SKM-1 treated with dmso at 0.1 percent for 144 hours (cell line): ENCODE measurements at regions not wholly inside any gene's neighbourhood (a gene's known extent, or its start where the extent isn't known, plus 50 kb on each side); places are given as distances from the start of the nearest gene placed in this dataset.
"Not testable (repeated sequence)": the region's sequence is repeated elsewhere in the genome, so short reads cannot be mapped to it uniquely, and the experiment has no call there.

Experiments
- DNase-seq: peaks from one replicate; lab custom pipeline; 2025; ENCODE audit not compliant: unreplicated experiment; lab: John Stamatoyannopoulos, UW

DNA sequence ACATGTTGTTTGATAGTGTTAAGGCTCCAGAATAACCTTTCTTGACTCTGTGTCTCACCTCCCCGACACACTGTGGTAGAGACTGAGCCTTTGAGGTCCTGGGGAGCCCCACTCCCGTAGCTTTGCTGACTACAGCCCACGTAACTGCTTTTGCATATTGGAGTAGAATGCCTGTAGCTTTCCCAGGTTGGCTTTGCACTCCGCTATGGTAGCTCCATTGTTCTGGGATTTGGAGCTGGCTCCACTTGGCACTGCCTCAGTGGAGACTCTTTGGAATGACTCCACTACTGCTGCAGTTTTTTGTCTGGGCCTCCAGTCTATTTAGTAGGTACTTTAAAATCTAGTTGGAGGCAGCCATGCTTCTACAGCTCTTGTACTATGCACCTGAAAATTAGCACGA is 56.2 kb upstream of the ANXA1 start:
- no peak for DNase-seq

DNA sequence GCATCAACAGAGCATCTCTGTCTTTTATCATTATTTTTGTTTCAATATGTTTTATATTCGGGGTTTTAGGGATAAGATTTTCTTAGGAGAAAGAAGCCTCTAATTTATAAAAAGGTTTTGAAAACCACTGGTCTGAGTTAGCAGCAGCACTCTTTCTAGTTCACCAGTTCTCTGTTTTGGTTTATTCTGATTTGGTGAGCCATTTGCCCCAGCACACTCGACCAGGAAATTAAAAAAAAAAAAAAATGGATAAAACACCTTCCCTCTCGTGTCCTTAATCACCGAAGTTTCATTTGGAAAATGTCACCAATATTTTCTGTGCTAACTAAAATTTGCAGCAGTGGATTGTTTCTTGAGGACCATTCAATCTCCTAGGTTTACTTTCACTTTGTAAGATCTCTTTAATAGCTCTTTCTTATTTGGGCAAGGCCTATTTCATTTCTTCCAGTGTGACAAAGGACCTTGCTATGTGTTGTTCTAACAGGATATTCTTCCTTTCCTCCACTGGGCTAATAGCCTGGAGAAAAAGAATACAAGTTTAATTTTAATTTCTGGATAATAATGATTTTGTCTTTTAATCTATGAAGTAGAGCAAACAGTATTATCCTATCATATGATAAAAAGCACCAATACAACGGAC is 57.8 kb upstream of the ANXA1 start:
- no peak for DNase-seq

DNA sequence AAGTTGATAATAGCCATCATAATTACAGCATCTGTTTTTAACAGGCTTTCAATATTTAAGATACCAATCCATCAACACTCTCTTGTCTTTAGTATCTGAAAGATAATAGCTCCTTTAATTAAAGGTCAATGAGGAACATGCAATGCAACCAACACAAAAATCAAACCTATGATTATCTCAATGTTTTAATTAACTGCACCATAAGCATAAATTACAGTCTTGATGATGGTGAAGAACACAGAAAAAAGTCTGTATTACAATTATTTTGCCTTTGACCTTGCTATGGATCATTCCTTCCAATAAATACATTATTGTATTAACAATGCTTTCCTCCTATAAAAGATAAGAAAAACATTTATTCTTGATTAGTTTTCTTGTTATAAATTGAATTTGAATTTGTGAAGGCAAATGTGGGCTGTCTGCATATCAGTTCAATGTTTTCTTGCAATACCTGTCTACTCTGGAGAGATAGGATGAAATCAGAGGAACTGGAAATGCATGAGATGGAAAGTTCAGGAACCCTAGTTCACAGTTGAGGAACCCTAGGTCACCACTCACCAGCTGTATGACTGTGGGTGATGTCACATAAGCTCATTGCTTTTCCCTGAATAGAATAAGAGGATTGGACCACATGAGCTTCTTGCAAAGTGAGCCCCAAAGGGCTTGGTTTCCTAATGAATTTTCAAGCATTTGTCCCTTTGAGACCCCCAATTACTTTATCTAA is 58.5 kb upstream of the ANXA1 start:
- DNase-seq, result no peak

DNA sequence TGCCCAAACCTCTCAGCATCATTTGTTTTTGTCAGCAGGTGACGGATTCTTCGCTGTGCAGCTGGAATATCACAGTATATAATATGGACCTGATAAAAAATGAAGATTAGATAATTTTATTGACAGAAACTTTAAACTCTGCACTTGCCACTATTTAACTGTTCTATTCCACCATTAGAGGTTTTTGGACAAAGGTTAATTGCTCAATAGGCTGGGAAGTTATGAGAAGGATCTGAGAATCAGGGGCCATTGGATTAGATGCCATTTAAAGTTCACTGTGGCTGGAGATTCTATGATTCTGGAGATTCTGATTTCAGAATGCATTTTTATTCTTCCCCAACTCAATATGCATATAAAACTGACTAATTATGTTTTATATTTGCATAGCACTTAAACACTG is 59.8 kb upstream of the ANXA1 start:
- DNase-seq, result no peak

DNA sequence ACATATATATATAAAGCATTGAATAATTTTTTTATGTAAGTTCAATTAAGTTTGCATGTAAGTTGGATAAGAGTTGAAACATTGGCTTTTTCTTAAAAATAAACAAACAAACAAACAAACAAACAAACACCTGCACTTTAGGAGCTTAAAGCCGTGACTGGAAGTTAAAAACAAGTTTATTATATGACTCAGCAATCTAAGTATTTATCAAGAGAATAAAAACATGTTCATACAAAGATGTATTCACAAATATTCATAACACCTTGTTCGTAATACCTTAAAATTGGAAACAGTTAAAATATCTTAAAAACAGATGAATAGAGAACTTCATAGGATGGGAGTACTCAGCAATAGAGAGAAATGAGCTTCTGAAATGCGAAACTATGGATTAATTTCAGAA is 61.5 kb upstream of the ANXA1 start:
- no peak for DNase-seq

DNA sequence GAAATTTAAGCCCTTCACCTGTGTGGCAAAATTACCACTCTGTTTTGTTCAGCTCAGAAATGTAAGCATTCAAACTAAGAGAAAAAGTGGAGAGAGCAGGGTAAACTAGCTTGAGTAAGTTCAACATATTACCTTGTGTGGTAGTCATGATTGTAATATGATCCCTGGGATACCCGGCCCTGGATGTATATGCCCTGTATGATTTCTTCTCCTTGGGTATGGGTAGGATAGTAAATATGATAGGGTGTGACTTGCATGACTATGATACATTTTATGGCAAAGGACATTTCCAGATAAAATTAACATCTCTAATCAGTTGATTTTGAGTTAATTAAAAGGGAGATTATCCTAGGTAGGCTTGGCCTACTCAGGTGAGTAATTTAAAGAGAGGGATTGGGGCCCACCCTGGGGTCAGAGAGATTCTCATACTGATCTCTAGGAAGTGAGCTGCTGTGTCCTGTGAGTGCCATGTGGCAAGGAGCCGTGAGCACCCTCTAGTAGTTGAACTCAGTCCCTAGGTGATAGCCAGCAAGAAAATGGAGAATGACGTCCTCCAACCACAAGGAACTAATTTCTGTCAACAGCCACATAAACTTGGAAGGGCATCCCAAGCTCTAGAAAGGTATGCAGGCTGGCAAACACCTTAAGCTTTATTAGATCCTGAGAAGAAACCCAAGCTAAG is 62.2 kb upstream of the ANXA1 start:
- DNase-seq, result no peak

DNA sequence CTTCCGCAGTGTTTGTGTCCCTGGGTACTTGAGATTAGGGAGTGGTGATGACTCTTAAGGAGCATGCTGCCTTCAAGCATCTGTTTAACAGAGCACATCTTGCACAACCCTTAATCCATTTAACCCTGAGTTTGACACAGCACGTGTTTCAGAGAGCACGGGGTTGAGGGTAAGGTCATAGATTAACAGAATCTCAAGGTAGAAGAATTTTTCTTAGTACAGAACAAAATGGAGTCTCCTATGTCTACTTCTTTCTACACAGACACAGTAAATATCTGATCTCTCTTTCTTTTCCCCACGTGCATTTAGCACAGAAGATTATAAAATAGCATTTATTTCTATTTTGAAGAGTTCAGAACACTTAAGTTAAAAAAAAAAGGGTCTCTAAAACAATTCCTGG is 63.8 kb upstream of the ANXA1 start:
- DNase-seq, result not testable (repeated sequence)

DNA sequence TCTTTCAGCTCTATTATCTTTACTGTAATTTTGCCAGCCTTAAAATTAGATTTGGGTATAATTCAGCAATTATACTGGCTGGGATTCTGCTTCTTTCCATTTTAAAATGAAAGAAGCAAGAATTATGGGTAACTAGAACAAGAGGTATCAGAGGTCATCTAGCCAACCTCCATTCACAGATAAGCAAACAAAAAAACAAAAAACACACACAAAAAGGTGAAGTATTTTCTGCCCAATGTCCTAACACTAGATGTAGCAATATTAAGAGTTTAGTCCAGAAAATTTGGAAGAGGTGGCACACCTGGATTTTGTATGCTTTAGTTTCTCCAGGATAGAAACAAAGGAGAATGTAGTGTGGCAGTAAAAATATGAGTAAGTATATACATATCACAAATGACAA is 68.1 kb upstream of the ANXA1 start:
- no peak for DNase-seq

DNA sequence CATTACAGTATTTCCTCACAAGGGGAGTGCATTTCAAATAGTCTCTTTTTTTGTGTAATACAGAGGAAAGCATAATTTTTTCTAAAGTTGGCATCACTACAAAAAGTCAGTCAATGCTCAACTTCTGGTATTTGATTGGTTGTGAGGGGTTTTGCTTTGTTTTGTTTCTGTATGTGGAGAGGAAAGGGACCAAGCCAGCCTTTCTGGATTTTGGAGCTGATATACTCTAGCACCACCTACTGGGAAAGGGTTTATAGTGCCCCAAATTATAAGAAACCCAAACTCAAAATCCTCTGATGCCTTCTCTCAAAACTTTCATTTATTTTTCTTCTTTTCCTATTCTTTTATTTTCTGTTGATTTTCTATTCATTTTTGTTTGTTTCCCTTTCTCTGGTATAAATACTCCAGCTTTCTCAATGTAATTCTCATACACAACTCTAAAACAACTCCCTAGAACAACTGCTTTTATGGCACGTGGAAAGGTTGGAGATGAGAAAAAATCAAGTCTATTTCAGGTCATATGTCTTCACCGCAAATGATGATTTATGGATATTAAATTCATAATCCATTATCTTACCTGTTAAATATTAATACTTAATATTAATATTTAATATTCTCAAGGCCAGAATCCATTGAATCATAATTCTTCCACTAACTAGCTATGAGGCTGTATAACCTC is 69.5 kb upstream of the ANXA1 start:
- DNase-seq, result peak; percentile 1

DNA sequence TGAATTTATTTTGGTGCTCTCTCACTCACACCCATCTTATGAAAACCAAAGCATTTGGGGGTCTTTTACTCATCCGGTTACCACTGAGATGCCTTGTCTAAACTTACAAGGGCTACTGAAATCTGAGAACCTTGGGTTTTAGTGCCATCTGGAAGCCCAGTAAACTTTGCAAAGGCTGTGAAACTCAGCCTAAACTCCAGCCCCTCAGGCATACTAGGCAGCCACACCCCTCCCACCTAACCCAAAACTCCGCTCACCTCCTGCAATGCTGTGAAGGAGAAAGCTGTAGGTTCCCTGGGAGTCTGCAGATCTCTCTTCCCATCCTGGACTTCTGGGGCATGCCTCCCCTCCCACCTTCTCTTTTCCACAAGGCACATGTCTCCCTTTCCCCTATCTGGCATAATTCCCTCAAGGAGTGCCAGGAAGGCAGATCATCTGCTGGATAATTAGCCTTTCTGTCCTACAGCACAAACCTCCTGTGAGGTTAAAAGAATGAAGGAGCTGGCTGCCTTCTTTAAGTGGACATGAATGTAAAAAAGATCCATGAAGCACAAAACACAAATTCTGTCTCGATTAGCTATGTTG is 71.5 kb upstream of the ANXA1 start:
- no peak for DNase-seq

DNA sequence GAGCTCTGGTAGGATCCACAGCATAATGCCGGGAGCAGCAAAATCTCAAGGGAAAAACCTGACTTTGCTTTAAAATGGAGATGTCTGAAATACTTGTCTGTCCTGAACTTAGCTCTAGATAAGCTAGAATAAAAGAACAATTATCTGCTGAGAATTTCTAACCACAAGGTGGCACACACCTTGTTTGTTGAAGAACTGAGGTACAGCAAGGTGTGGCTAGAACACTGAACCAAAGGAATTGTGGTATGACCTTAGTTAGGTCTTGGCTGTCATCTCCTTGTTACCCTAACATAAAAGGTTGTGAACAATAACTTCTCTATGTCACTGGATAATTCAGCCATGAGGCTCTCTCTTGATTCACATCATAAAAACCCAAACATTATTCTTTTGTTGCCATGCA is 72.3 kb upstream of the ANXA1 start:
- no peak for DNase-seq

DNA sequence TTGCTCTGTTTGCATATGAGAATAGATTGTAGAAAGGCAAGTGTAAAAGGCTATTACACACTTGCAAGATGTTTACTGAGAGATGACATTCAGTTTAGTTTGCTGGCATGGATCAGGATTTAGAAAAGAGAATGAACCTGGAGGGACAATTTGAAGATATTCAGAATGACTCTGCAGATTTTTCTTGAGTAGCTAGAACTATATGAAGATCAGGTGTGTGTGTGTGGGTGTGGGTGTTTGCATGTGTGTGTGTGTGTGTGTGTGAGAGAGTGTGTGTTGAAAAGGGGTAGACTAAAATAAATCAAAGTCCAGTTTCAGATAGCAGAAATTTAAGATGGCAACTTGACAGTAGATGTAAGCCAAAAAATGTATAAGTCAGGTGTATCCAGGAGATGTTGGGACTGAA is 74.0 kb upstream of the ANXA1 start:
- no peak for DNase-seq

DNA sequence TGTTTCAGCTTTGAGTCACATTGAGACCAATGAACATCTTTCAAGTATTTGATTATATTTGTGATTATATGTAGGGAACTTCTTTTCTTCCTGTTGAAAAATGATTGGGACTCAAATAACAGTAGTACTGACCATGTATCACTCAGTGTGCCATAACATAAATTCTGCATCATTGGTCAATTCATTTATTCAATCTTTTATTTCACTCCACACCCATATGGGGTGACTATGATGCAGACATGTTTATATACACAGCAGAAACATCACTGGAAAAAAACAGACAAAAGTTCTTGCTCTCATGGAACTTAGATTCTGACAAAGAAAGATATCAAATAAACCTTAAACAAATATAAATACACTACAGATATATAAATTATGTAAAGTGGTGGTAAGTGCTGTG is 74.7 kb upstream of the ANXA1 start:
- no peak for DNase-seq

DNA sequence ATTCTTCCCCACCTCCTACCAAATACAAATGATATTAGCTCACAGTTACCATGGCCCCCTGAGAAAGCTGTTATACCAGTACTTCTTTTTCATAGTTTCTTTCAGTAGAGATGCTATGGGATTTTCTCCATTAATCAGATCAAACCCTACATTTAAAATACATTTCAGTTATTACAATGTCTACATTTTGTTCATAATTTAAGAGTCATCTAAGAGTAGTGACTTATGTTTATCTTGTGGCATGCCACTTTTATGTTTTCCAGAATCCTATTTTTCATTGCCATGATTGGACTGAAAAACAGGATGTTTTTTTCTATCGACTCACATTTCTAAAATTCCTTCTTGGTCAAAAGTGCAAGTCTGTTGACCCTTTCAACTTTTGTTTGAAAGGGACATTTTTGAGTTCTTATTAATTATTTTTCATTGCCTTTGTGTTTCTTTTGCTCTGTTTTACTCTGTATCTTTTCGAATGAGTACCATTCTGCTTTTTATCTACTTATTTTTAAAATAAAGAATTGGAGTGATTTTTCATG is 77.4 kb upstream of the ANXA1 start:
- DNase-seq, result no peak

DNA sequence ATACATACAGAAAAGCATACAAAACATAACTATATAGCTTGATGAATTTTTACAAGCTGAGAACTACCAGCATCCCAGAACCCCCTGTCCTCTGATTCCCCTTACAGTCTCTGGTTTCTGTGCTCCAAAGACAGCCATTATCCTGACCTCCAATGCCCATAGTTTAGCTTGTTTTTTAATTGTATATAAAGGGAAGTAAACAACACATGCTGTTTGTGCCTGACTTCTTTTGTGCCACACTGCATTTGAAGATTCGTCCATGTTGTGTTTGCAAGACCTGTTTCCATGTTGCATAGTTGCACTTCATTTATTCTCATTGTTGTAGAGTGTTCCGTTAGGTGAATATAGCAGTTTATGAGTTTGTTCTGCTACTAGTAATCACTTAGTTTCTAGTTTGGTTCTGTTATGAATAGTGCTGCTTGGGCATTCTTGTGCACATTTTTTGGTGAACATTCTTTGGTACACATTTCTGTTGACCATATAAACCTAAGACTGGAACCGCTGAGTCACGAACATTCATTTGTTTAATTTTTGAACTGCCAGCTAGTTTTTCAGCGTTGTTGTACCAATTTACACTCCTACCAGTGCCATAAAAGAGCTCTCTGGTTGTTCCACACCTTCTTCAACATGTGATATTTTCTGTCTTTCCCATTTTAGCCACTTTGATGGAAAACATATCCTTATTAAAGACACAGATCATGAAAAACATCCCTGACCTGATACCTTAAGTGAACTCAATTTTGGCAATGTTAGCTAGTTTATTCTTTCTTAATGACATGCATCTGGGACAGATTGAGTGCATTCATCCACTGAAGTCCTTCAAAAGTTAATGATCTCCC is 78.1 kb upstream of the ANXA1 start:
- DNase-seq, result no peak

DNA sequence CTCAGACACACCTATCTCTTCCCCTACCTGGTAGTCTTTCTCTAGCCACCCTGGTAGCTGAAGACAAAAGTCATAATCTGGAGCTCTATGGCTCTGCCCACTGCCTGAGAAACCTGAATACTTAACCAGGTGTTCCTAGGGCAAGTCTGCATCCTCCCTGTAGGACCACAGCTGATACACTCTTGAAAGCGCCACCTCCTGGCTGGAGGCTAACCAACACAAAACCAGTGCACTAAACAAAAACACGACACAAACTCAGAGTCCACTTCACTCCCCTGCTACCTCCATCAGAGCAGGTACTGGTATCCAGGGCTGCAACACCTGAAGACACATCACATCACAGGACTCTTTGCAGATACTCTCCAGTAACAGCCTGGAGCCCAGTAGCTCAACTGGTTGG is 84.6 kb upstream of the ANXA1 start:
- no peak for DNase-seq

DNA sequence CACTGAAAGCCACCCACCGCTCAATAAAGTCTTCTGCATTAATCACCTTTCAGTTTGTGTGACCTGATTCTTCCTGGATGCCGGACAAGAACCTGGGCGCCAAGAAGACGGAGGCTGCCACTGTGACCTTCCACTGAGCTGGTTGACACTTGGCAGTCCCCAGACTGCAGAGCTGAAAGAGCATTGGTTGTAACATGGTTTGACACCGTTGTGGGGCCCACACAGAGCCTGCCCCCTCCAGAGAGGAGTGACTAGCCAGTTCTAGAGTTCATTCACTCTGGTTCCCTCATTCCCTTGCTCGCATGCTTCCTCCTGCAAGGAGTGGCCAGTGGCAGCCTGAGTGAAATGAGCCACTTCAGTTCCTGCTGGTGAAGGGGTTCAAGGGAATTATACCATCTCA is 86.2 kb upstream of the ANXA1 start:
- DNase-seq, result no peak

DNA sequence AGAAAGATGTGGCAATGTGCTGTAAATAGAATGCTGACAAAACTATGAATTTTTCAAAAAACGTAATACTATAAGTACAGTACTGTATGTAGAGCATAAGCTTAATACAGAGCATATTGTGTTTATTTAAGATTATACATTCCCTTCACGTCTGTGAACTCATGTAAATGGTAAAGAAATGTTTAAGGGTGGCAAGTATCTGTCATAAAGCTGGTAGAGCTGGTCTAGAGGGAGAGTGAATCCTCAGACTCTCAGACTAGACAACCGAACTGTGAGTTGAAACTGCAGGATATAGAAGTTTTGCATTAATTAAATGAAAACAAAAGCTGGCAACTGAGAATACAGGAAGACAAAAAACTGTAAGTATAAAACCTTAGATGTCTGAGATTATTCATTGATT is 87.3 kb upstream of the ANXA1 start:
- DNase-seq, result no peak

DNA sequence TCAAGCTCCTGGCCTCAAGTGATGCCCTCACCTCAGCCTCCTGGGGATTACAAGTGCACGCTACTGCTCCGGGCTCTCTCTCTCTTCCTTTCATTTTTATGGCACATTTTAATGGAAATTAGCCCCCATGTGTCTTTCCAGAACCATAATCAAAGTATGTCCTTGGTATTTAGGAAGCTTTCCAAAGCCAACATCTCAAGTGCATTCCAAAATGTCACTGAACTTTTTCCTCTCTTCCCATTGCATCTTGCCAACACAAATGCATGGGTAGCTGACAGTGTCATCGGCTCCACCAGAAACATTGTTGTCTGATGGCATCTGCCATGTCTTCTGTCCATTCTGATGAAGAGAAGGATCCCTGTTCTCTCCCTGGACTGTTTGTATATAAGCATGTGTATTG is 90.5 kb upstream of the ANXA1 start:
- DNase-seq, result no peak

DNA sequence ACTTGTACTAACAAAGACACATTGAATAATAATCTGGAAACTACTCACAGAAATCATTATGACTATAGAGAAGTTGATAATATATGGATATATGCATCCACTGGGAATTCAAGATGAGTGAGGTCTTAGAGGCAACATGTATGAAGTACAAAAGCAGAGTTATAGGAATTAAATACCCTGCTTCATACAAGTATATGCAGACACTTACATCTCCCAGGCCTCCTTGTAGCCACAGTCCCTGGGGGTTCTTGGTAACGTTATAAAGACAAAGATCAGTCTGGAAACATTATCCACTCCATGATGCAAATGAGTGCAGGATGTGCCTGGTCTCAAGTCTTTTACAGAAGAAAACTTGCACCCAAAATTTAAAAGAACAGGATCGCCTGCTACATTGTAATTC is 92.4 kb upstream of the ANXA1 start:
- DNase-seq, result no peak
